T-helper 2 cell (primary cell): ENCODE measurements at regions not wholly inside any gene's neighbourhood (a gene's known extent, or its start where the extent isn't known, plus 50 kb on each side); places are given as distances from the start of the nearest gene placed in this dataset.

Source experiments
- DNase-seq, 5 experiments: peaks; one replicate each; pipeline versions ENCODE4 v3.0.0 to v3.0.0-alpha.2; 2012 to 2022

DNA sequence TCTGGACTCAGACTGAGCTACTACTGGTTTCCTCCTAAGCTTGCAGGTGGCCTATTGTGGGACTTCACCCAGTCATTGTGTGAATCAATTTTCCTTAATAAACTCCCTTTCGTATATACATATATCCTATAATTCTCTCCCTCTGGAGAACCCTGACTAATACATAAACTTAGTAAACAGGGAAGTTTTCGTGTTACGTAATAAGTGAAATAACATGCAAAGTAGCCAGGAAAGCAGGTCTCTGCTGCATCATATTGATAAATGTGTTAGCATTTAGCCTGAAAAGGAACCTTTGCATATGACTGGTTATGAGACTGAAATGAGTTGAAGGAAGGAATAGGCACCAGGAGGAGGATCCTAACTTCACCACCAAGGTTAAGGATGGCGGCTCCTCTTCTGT is 527.2 kb upstream of the FAM98A start:
- DNase-seq = no peak

DNA sequence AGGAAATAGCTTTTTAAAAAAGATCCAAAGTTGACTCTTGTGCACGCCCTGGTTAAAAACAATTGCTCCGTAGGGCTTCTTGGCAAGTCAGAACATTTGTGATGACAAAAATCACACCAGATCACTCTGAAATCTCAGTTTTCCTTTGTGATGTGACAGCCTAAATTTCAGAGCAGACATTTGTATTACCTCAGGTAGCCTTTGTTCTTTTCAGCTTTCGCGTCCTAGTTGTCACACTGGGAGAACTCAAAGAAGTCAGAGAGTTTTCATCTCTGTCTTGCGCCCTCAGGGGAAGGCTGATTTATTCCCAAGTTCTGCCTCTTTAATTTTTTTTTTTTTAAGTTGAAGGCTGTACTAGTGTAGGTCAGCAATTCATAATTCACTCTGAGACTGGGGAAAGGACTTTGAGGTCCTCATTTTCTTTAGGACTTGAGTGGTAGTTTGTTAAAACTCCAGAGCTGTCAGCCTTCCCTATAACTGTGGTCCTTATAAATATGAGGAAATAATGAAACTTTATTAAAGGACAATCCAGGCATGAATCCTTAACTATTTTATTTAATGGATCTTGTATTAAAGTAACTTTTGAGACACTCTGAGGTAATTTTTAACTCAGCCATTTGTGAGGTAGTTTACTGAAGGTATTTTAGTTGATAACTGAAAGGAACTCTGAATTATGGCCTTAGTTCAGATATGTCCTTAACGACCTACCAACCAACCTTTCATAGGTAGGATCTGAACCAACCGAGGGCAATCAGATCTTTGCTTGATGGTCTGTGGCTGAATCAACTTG is 525.1 kb upstream of the FAM98A start:
- no peak for DNase-seq

DNA sequence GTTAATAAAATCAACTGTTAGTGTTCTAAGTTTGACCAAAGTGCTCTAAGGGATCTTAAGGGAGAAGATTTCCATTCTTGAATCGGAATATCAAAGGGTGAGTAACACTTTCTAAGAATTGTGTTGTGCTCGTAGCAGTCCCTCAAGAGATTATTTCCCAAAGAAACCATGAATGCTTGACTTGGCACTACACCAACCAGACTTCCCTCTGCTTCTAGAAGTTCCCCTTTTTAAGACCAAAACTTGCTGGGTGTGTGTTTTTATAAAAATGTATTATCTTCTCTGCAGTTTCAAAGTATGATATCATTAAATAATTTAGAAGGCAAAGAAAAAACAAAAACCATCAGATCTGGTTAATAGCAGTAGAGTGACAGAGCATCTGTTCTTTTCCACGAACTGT is 522.0 kb upstream of the FAM98A start:
- no peak for DNase-seq

DNA sequence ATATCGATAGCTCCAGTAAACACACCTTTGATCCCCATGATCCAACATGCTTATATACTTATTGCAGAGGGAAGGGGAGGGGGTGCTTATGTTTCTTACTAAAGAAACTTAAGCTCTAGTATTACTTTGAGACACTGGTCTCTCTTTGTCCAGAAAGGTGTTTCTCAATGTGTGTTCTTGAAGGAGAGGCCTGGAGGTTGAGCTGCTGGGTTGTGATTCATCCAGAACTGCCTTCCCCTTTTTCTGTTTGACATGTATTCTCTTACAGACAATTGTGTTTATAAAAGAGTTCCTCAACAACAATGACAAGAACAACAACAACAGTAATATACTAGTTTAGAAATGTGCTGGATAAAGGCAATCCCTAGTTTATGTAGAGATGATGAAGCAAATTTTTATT is 516.0 kb upstream of the FAM98A start:
- DNase-seq = no peak

- no peak for DNase-seq
Measured at GRCh38 chr2:34112161-34112560, 513.1 kb upstream of the FAM98A start.

- no peak for DNase-seq
Measured at GRCh38 chr2:34110392-34110791, 511.3 kb upstream of the FAM98A start.

DNA sequence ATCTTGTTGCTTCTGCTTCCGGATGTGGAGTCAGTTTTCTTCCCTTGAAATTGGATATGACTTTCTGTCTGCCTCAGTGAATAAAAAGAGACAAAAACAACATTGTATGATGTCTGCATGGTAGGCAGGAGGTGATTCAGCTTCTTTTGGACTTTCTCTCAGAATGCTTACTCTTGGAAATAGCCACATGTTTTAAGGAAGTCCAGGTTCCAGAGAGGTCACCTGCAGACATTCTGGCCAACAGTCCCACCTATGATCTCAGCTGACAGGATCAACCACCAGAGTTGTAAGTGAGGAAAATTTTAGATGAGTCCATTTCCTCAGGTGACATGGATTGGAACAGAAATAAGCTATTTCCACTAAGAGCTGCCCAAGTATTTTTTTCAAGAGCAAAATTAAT is 508.7 kb upstream of the FAM98A start:
- DNase-seq = no peak

GRCh38 chr2:34105006-34105767 is 506.1 kb upstream of the FAM98A start:
- no peak for DNase-seq

DNA sequence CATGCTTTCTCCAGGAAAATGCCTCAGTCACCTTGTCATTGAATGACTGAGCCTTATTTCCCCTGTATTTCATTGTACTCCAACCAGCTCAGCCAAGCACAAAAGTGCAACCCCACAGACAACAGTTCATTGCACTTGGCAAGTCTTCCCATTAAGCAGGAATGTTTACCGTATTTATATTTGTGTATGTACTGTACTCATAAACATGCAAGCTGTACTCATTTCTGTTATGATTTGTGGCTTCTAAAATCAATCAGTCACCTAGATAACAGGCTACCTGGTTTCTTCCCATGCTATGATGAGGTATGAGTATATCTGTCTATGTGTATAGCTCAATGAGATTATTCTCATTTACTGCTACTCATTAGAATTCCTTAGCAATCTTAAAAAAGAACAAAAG is 505.5 kb upstream of the FAM98A start:
- no peak for DNase-seq

GRCh38 chr2:34103437-34103836 is 504.3 kb upstream of the FAM98A start:
- no peak for DNase-seq

GRCh38 chr2:34102339-34102738 is 503.2 kb upstream of the FAM98A start:
- DNase-seq = no peak

DNA sequence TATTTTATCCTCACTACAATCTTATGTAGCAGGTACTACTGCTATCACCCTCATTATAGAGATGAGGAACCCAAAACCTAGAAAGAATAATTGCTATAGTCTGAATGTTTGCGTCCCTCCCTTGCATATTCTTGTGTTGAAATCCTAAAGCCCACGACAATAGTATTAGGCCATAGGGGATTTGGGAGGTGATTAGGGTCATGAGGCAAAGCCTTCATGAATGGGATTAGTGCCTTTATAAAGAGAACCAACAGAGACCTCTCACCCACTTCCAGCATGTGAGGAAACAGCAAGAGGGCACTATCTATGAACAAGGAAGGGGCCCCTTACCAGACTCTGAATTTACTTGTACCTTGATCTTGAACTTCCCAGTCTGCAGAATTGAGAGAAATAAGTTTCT is 500.3 kb upstream of the FAM98A start:
- no peak for DNase-seq

GRCh38 chr2:34098256-34098655 is 499.2 kb upstream of the FAM98A start:
- no peak for DNase-seq

GRCh38 chr2:34096562-34097171 is 497.6 kb upstream of the FAM98A start:
- DNase-seq = peak in 3 of 5 experiments; percentile 0 to 29 (median 7)

GRCh38 chr2:34093790-34094189 is 494.7 kb upstream of the FAM98A start:
- DNase-seq = no peak

DNA sequence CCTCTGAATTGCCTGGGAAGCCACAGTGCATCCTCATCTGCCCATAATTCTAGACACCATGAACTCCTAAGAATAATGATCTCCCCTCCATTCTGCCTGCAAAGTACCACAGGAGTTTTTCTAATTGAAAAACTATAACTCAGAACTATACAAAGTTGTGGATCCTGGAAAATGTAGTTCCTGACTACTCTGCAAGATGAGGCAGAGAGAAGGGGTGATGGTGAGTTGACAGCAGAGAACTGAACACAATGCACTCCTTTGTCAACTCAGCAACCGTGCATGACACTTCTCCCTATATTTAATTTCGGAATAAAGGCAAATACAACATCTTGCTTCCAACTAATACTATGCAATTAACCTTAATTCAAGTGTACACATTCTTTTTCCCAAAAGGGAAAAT is 471.1 kb upstream of the FAM98A start:
- DNase-seq = no peak

- DNase-seq = no peak
Measured at GRCh38 chr2:34069604-34070003, 470.5 kb upstream of the FAM98A start.

GRCh38 chr2:34050413-34050812 is 451.3 kb upstream of the FAM98A start:
- no peak for DNase-seq

DNA sequence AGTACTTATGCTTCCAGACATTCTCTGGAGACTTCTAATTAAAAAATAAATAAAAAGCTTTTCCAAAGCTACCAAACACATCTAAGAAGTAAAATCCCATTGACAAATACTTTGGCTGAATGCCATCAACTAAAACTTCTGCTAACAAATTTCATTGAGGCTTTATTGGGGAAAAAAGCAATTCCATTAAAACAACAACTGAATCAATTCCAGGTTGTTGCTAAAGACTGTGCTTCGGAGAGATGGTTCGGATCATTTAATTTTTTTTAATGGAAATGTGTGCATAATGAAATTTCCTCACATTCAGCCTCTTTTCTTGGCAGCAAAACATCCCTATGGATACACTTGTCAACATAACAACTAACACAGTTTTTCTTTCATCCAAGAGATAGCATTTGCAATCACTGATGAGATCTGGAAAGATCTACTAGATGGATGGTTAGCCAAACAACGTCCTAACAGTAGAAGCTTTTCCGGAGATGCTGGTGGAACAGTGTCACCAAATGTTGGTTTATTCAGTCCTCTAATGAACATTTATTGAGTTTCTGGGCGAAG is 446.1 kb upstream of the FAM98A start:
- no peak for DNase-seq

DNA sequence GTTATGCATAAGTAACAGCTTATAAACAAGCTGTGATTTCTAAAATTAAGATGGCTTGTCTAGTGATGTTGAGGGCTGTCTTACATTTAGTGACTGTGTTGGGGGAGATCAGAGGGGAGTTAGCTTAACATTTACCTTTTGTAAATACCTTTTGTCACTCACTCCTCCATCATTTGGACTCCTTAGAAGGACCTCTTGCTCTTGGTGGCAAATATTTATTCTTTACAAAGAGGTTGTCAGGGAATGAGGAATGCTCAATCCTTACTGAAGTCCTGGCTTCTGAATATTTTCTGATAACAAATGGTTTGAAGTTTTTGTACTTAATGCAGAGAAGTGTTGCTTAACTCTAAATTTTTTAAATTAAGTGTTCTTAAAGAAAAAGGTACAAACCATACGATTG is 438.8 kb upstream of the FAM98A start:
- no peak for DNase-seq

GRCh38 chr2:34037157-34037556 is 438.1 kb upstream of the FAM98A start:
- DNase-seq = no peak

DNA sequence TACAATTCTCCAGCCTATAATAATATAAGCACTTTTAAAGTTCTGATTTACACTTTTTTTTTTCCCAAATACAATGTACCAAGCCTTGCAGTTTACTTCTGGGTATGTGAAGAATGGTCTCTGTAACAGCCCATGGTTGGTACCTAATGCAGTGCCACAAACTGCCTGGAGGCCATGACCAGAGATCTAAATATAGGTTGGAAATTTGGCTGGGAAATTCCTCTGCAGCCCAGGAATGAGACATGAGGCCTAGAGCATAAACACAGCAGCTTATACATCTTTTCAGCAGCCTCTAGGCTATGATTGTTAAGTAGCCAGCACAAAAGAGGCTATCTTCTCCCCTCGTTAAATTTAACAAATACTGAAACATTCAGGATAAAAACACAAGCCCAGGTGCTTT is 432.0 kb upstream of the FAM98A start:
- DNase-seq = no peak

DNA sequence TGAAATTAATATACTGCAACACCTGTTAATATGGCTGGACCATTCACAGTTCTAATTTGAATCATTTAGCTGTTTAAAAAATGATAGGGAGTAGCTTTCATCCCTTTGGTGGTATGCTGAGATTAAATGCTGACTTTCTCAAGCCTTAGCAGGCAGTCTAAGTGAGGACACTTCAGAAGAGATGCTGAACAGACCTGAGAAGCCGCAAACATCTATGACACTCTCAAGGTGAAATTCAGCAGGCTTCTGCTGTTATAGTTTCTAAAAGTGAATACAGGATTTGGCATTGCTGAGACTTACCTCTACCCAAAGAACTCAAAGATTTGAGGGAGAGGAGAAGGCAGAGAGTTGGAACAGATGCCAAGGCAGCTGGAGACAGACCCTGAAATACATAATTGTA is 431.2 kb upstream of the FAM98A start:
- no peak for DNase-seq

- no peak for DNase-seq
Measured at GRCh38 chr2:34029073-34029472, 430.0 kb upstream of the FAM98A start.
